ENCODE measurements at regions not wholly inside any gene's neighbourhood (a gene's known extent, or its start where the extent isn't known, plus 50 kb on each side); places are given as distances from the start of the nearest gene placed in this dataset.

- Histone ChIP-seq H3K4ac (ENCODE audit: low read length) (no peak overlapping the region), H3K23ac (ENCODE audit: low read depth, low read length, poor library complexity) (no peak overlapping the region), H2BK120ac (ENCODE audit: low read depth, low read length) (no peak overlapping the region), H3K4me2 (ENCODE audit: insufficient read depth, low read length, poor library complexity, severe bottlenecking) (no peak overlapping the region), H3K27me3 (ENCODE audit: control insufficient read depth in 3 of 3, insufficient read depth in 3 of 3, low read depth in 1 of 3, low read length in 3 of 3) (no peaks in the 10 kb centered on the region), H3K79me1 (ENCODE audit: low read depth, low read length) (no peaks in the 10 kb centered on the region), H3K36me3 (replicated peaks in 1 of 2; ENCODE audit: control insufficient read depth in 2 of 2, insufficient read depth in 2 of 2, low read length in 2 of 2) (no peaks in the 10 kb centered on the region), H3K9ac (ENCODE audit: low read depth, low read length, poor library complexity) (no peak overlapping the region), H3K4me1 (ENCODE audit: control insufficient read depth in 2 of 2, insufficient read depth in 1 of 2, low read depth in 1 of 2, low read length in 2 of 2) (peaks cover 0 to 3% of the 10 kb centered on the region in 2 donors), H3K4me3 (ENCODE audit: low read length in 2 of 2) (no peak overlapping the region), H4K91ac (ENCODE audit: low read depth, low read length, poor library complexity) (no peak overlapping the region), H3K14ac (ENCODE audit: low read length) (no peak overlapping the region), H2BK15ac (ENCODE audit: low read length) (no peak overlapping the region), H3K9me3 (replicated peaks in 1 of 2; ENCODE audit: control insufficient read depth in 2 of 2, insufficient read depth in 1 of 2, low read depth in 1 of 2, low read length in 2 of 2) (no peaks in the 10 kb centered on the region), H4K8ac (ENCODE audit: low read depth, low read length) (no peak overlapping the region), H2AFZ (ENCODE audit: low read length) (no peak overlapping the region), H3K27ac (replicated peaks; ENCODE audit: low read length) (no peak overlapping the region), H2BK12ac (ENCODE audit: low read length) (no peak overlapping the region), H2BK5ac (ENCODE audit: low read length) (no peak overlapping the region), H3K18ac (ENCODE audit: low read length) (no peak overlapping the region), H2AK5ac (ENCODE audit: low read depth, low read length) (no peak overlapping the region)
- DNase-seq (ENCODE audit: low spot score): no peak
- WGBS, 2 donors (ENCODE audit: extremely low coverage in 2 of 2, insufficient read length in 2 of 2, insufficient replicate concordance in 1 of 2): no CpG with 5 or more reads among the region's 1 CpG
Measured at GRCh38 chr9:90322296-90322695, 320.3 kb downstream of the DIRAS2 start.

GRCh38 chr9:90325913-90326653 lies 316.5 kb downstream of the DIRAS2 start:
- no peaks in the 10 kb centered on the region for H3K9me3 ChIP-seq (replicated peaks in 1 of 2; ENCODE audit: control insufficient read depth in 2 of 2, insufficient read depth in 1 of 2, low read depth in 1 of 2, low read length in 2 of 2)
- H3K4me3 ChIP-seq (ENCODE audit: low read length in 2 of 2): no peak overlapping the region
- no peak overlapping the region for H4K91ac ChIP-seq (ENCODE audit: low read depth, low read length, poor library complexity)
- H2AFZ ChIP-seq (ENCODE audit: low read length): no peak overlapping the region
- no peak overlapping the region for H3K23ac ChIP-seq (ENCODE audit: low read depth, low read length, poor library complexity)
- no peak overlapping the region for H2BK15ac ChIP-seq (ENCODE audit: low read length)
- no peaks in the 10 kb centered on the region for H3K4me1 ChIP-seq (ENCODE audit: control insufficient read depth in 2 of 2, insufficient read depth in 1 of 2, low read depth in 1 of 2, low read length in 2 of 2)
- H3K79me1 ChIP-seq (ENCODE audit: low read depth, low read length): no peaks in the 10 kb centered on the region
- H3K18ac ChIP-seq (ENCODE audit: low read length): no peak overlapping the region
- H3K14ac ChIP-seq (ENCODE audit: low read length): no peak overlapping the region
- no peak overlapping the region for H3K9ac ChIP-seq (ENCODE audit: low read depth, low read length, poor library complexity)
- no peak overlapping the region for H3K4ac ChIP-seq (ENCODE audit: low read length)
- H4K8ac ChIP-seq (ENCODE audit: low read depth, low read length): no peak overlapping the region
- WGBS, 2 donors (ENCODE audit: extremely low coverage in 2 of 2, insufficient read length in 2 of 2, insufficient replicate concordance in 1 of 2): no CpG with 5 or more reads among the region's 6 CpGs
- no peak overlapping the region for H2BK12ac ChIP-seq (ENCODE audit: low read length)
- H3K27me3 ChIP-seq (ENCODE audit: control insufficient read depth in 3 of 3, insufficient read depth in 3 of 3, low read depth in 1 of 3, low read length in 3 of 3): no peaks in the 10 kb centered on the region
- no peak overlapping the region for H2BK120ac ChIP-seq (ENCODE audit: low read depth, low read length)
- no peak overlapping the region for H3K27ac ChIP-seq (replicated peaks; ENCODE audit: low read length)
- no peak overlapping the region for H2BK5ac ChIP-seq (ENCODE audit: low read length)
- no peaks in the 10 kb centered on the region for H3K36me3 ChIP-seq (replicated peaks in 1 of 2; ENCODE audit: control insufficient read depth in 2 of 2, insufficient read depth in 2 of 2, low read length in 2 of 2)
- no peak overlapping the region for H3K4me2 ChIP-seq (ENCODE audit: insufficient read depth, low read length, poor library complexity, severe bottlenecking)
- DNase-seq (ENCODE audit: low spot score): no peak
- H2AK5ac ChIP-seq (ENCODE audit: low read depth, low read length): no peak overlapping the region

GRCh38 chr9:90330231-90330630 lies 312.4 kb downstream of the DIRAS2 start:
- Histone ChIP-seq H3K27ac (replicated peaks; ENCODE audit: low read length) (no peak overlapping the region), H2AFZ (ENCODE audit: low read length) (no peak overlapping the region), H2BK120ac (ENCODE audit: low read depth, low read length) (no peak overlapping the region), H3K9ac (ENCODE audit: low read depth, low read length, poor library complexity) (no peak overlapping the region), H3K4me2 (ENCODE audit: insufficient read depth, low read length, poor library complexity, severe bottlenecking) (no peak overlapping the region), H2BK5ac (ENCODE audit: low read length) (no peak overlapping the region), H3K79me1 (ENCODE audit: low read depth, low read length) (no peaks in the 10 kb centered on the region), H3K14ac (ENCODE audit: low read length) (no peak overlapping the region), H3K4me1 (ENCODE audit: control insufficient read depth in 2 of 2, insufficient read depth in 1 of 2, low read depth in 1 of 2, low read length in 2 of 2) (peaks cover 0 to 2% of the 10 kb centered on the region in 2 donors), H3K4me3 (ENCODE audit: low read length in 2 of 2) (no peak overlapping the region), H3K18ac (ENCODE audit: low read length) (no peak overlapping the region), H2BK12ac (ENCODE audit: low read length) (no peak overlapping the region), H3K23ac (ENCODE audit: low read depth, low read length, poor library complexity) (no peak overlapping the region), H3K4ac (ENCODE audit: low read length) (no peak overlapping the region), H3K27me3 (ENCODE audit: control insufficient read depth in 3 of 3, insufficient read depth in 3 of 3, low read depth in 1 of 3, low read length in 3 of 3) (no peaks in the 10 kb centered on the region), H2AK5ac (ENCODE audit: low read depth, low read length) (no peak overlapping the region), H3K9me3 (replicated peaks in 1 of 2; ENCODE audit: control insufficient read depth in 2 of 2, insufficient read depth in 1 of 2, low read depth in 1 of 2, low read length in 2 of 2) (no peaks in the 10 kb centered on the region), H4K8ac (ENCODE audit: low read depth, low read length) (no peak overlapping the region), H3K36me3 (replicated peaks in 1 of 2; ENCODE audit: control insufficient read depth in 2 of 2, insufficient read depth in 2 of 2, low read length in 2 of 2) (no peaks in the 10 kb centered on the region), H2BK15ac (ENCODE audit: low read length) (no peak overlapping the region), H4K91ac (ENCODE audit: low read depth, low read length, poor library complexity) (no peak overlapping the region)
- DNase-seq (ENCODE audit: low spot score): no peak
- WGBS, 2 donors (ENCODE audit: extremely low coverage in 2 of 2, insufficient read length in 2 of 2, insufficient replicate concordance in 1 of 2): no CpG with 5 or more reads among the region's 3 CpGs

GRCh38 chr9:90331826-90332575 lies 310.6 kb downstream of the DIRAS2 start:
- H4K91ac ChIP-seq (ENCODE audit: low read depth, low read length, poor library complexity): no peak overlapping the region
- no peak overlapping the region for H3K4ac ChIP-seq (ENCODE audit: low read length)
- no peak overlapping the region for H3K23ac ChIP-seq (ENCODE audit: low read depth, low read length, poor library complexity)
- H3K18ac ChIP-seq (ENCODE audit: low read length): no peak overlapping the region
- H3K4me3 ChIP-seq (ENCODE audit: low read length in 2 of 2): no peak overlapping the region
- no peak overlapping the region for H2AK5ac ChIP-seq (ENCODE audit: low read depth, low read length)
- no peak overlapping the region for H3K14ac ChIP-seq (ENCODE audit: low read length)
- H3K4me2 ChIP-seq (ENCODE audit: insufficient read depth, low read length, poor library complexity, severe bottlenecking): no peak overlapping the region
- H3K27me3 ChIP-seq (ENCODE audit: control insufficient read depth in 3 of 3, insufficient read depth in 3 of 3, low read depth in 1 of 3, low read length in 3 of 3): no peaks in the 10 kb centered on the region
- H4K8ac ChIP-seq (ENCODE audit: low read depth, low read length): no peak overlapping the region
- no peak overlapping the region for H2BK120ac ChIP-seq (ENCODE audit: low read depth, low read length)
- no CpG with 5 or more reads among the region's 8 CpGs for WGBS, 2 donors (ENCODE audit: extremely low coverage in 2 of 2, insufficient read length in 2 of 2, insufficient replicate concordance in 1 of 2)
- H3K79me1 ChIP-seq (ENCODE audit: low read depth, low read length): no peaks in the 10 kb centered on the region
- peaks cover 0 to 2% of the 10 kb centered on the region in 2 donors for H3K4me1 ChIP-seq (ENCODE audit: control insufficient read depth in 2 of 2, insufficient read depth in 1 of 2, low read depth in 1 of 2, low read length in 2 of 2)
- H3K27ac ChIP-seq (replicated peaks; ENCODE audit: low read length): no peak overlapping the region
- no peak for DNase-seq (ENCODE audit: low spot score)
- no peaks in the 10 kb centered on the region for H3K36me3 ChIP-seq (replicated peaks in 1 of 2; ENCODE audit: control insufficient read depth in 2 of 2, insufficient read depth in 2 of 2, low read length in 2 of 2)
- no peak overlapping the region for H2BK12ac ChIP-seq (ENCODE audit: low read length)
- no peak overlapping the region for H2BK15ac ChIP-seq (ENCODE audit: low read length)
- no peak overlapping the region for H2BK5ac ChIP-seq (ENCODE audit: low read length)
- H3K9me3 ChIP-seq (replicated peaks in 1 of 2; ENCODE audit: control insufficient read depth in 2 of 2, insufficient read depth in 1 of 2, low read depth in 1 of 2, low read length in 2 of 2): no peaks in the 10 kb centered on the region
- H3K9ac ChIP-seq (ENCODE audit: low read depth, low read length, poor library complexity): no peak overlapping the region
- no peak overlapping the region for H2AFZ ChIP-seq (ENCODE audit: low read length)

All from neuronal stem cell (in vitro differentiated cells).